ENCODE measurements at regions not wholly inside any gene's neighbourhood (a gene's known extent, or its start where the extent isn't known, plus 50 kb on each side); places are given as distances from the start of the nearest gene placed in this dataset.

GRCh38 chr1:101548376-101548775 is 311.6 kb downstream of the S1PR1 start:
- no peak for TF ChIP-seq EZH2 (IDR thresholded peaks at IDR 0.05; ENCODE audit: borderline replicate concordance, low read depth, low read length, severe bottlenecking)
- TF ChIP-seq CTCF (IDR thresholded peaks at IDR 0.05; ENCODE audit: extremely low read depth in 1 of 2, insufficient read depth in 1 of 2, low read depth in 1 of 2, low read length in 2 of 2) = no peak
- no peak for TF ChIP-seq POLR2A (IDR thresholded peaks at IDR 0.05; ENCODE audit: low read depth, low read length)
- no peak for TF ChIP-seq MAX (IDR thresholded peaks at IDR 0.05; ENCODE audit: insufficient read depth, insufficient read length)
- TF ChIP-seq MYC (IDR thresholded peaks at IDR 0.05; ENCODE audit: low read depth, low read length) = no peak
- no peak for TF ChIP-seq POLR2AphosphoS5 (IDR thresholded peaks at IDR 0.05; ENCODE audit: insufficient read depth, low read depth, low read length)
- TF ChIP-seq JUN (IDR thresholded peaks at IDR 0.05; ENCODE audit: borderline replicate concordance, insufficient read depth, insufficient read length, low read depth) = no peak
- TF ChIP-seq GATA2 (IDR thresholded peaks at IDR 0.05; ENCODE audit: insufficient read depth, insufficient read length, low read depth, low read length) = no peak
